H1 (cell line): ENCODE measurements at regions not wholly inside any gene's neighbourhood (a gene's known extent, or its start where the extent isn't known, plus 50 kb on each side); places are given as distances from the start of the nearest gene placed in this dataset.

Experiments
- CTCF ChIA-PET: fragments of 300-600 bp; sonication (Branson Sonifier 250); formaldehyde crosslinking; loops from one replicate; lab custom pipeline; 2021; ENCODE audit not compliant: partially characterized antibody; lab: Charles Lee
- POLR2A ChIA-PET: fragments of 300-600 bp; sonication (Branson Sonifier 250); formaldehyde crosslinking; loops from one replicate; lab custom pipeline; 2021; ENCODE audit warnings: inconsistent platforms; ENCODE audit not compliant: partially characterized antibody; lab: Charles Lee
- DNase-seq, 2 experiments: peaks; one replicate each; pipeline versions ENCODE4 v3.0.0 to v3.0.0-alpha.2; 2010 to 2022; ENCODE audit warnings: low spot score in 2 of 2, low read depth in 1 of 2, mixed read lengths in 1 of 2
- FAIRE-seq: peaks from 2 replicates; lab custom pipeline; 2011; peaks lifted over from hg19 to GRCh38; lab: Jason Lieb, UNC
- H2AFZ ChIP-seq: 2 replicates; pipeline ENCODE4 v1.8.1; 2012; ENCODE audit warnings: low read length, inconsistent platforms
- H2AK5ac ChIP-seq: 2 replicates; pipeline ENCODE4 v1.6.1; 2013; ENCODE audit warnings: low read depth, low read length
- H2BK120ac ChIP-seq: replicated peaks from 2 replicates; pipeline ENCODE3; 2013; ENCODE audit warnings: low read depth, low read length, inconsistent platforms
- H2BK12ac ChIP-seq: 2 replicates; pipeline ENCODE4 v1.6.1; 2013; ENCODE audit warnings: low read depth, low read length
- H2BK15ac ChIP-seq: 2 replicates; pipeline ENCODE4 v1.6.1; 2013; ENCODE audit warnings: low read length
- H2BK20ac ChIP-seq: 2 replicates; pipeline ENCODE4 v1.6.1; 2013; ENCODE audit warnings: low read length
- H2BK5ac ChIP-seq: 2 replicates; pipeline ENCODE4 v1.6.1; 2013; ENCODE audit warnings: low read depth, low read length
- H3K14ac ChIP-seq: 2 replicates; pipeline ENCODE4 v1.6.1; 2013; ENCODE audit warnings: inconsistent platforms; ENCODE audit not compliant: insufficient read length
- H3K18ac ChIP-seq: 2 replicates; pipeline ENCODE4 v1.6.1; 2013; ENCODE audit warnings: low read length; ENCODE audit errors: extremely low read depth
- H3K23ac ChIP-seq: 2 replicates; pipeline ENCODE4 v1.6.1; 2013; ENCODE audit warnings: inconsistent platforms; ENCODE audit not compliant: insufficient read length
- H3K23me2 ChIP-seq: 2 replicates; pipeline ENCODE4 v1.6.1; 2013; ENCODE audit warnings: low read depth, low read length
- H3K27ac ChIP-seq: 2 replicates; pipeline ENCODE4 v1.6.1; 2011; ENCODE audit warnings: low read depth, low read length, inconsistent platforms
- H3K27me3 ChIP-seq, 4 experiments: replicated peaks in 1 of 4; 1 replicate in 1 of 4; 2 replicates in 3 of 4; pipeline versions ENCODE4 v1.6.1 to v1.8.1; 2011 to 2013; ENCODE audit warnings: low read length in 3 of 4, mild to moderate bottlenecking in 3 of 4, inconsistent platforms in 2 of 4, mixed read lengths in 2 of 4, moderate library complexity in 1 of 4; ENCODE audit not compliant: control insufficient read depth in 3 of 4, insufficient read depth in 3 of 4; ENCODE audit errors: extremely low read depth in 1 of 4
- H3K36me3 ChIP-seq, 4 experiments: 2 replicates each; pipeline versions ENCODE4 v1.6.1 to v1.8.1; 2011 to 2013; ENCODE audit warnings: mild to moderate bottlenecking in 4 of 4, low read length in 3 of 4, moderate library complexity in 2 of 4, control low read depth in 1 of 4, inconsistent platforms in 1 of 4; ENCODE audit not compliant: insufficient read depth in 4 of 4, control insufficient read depth in 2 of 4
- H3K4ac ChIP-seq: replicated peaks from 2 replicates; pipeline ENCODE3; 2013; ENCODE audit warnings: low read length, low read depth, mixed read lengths, inconsistent platforms; ENCODE audit not compliant: insufficient read length
- H3K4me1 ChIP-seq, 4 experiments: replicated peaks in 1 of 4; 1 replicate in 1 of 4; 2 replicates in 3 of 4; pipeline versions ENCODE4 v1.6.1 to v1.8.1; 2011 to 2013; ENCODE audit warnings: low read length in 3 of 4, inconsistent platforms in 2 of 4, mixed read lengths in 1 of 4; ENCODE audit not compliant: insufficient read depth in 4 of 4, control insufficient read depth in 3 of 4
- H3K4me2 ChIP-seq, 2 experiments: 2 replicates each; pipeline versions ENCODE4 v1.6.1 to v1.8.1; 2011 to 2013; ENCODE audit warnings: low read depth in 2 of 2, low read length in 2 of 2, control low read depth in 1 of 2, inconsistent platforms in 1 of 2, mild to moderate bottlenecking in 1 of 2; ENCODE audit not compliant: insufficient read depth in 1 of 2
- H3K4me3 ChIP-seq, 4 experiments: fragments of 200-600, 300-600 bp in 1 of 4; sonication (generic), shearing (Covaris generic), sonication (Bioruptor Twin) in 1 of 4; 2 replicates each; pipeline versions ENCODE4 v1.5.1 to v1.8.1; 2011 to 2016; ENCODE audit warnings: low read length in 4 of 4, low read depth in 3 of 4, control low read depth in 2 of 4, inconsistent platforms in 2 of 4, mild to moderate bottlenecking in 2 of 4, mixed read lengths in 1 of 4, moderate library complexity in 1 of 4; ENCODE audit not compliant: insufficient read depth in 2 of 4; ENCODE audit errors: extremely low read depth in 1 of 4
- H3K56ac ChIP-seq: replicated peaks from 2 replicates; pipeline ENCODE3; 2013; ENCODE audit warnings: low read depth, mild to moderate bottlenecking, mixed read lengths, low read length, inconsistent platforms; ENCODE audit not compliant: insufficient read length
- H3K79me1 ChIP-seq: 2 replicates; pipeline ENCODE4 v1.6.1; 2013; ENCODE audit warnings: low read depth, low read length, control low read depth
- H3K79me2 ChIP-seq, 2 experiments: 2 replicates each; pipeline versions ENCODE4 v1.6.1 to v1.8.1; 2012 to 2013; ENCODE audit warnings: low read length in 2 of 2, mild to moderate bottlenecking in 2 of 2, inconsistent platforms in 1 of 2; ENCODE audit not compliant: insufficient read depth in 2 of 2, control insufficient read depth in 1 of 2
- H3K9ac ChIP-seq, 4 experiments: replicated peaks in 1 of 4; 1 replicate in 1 of 4; 2 replicates in 3 of 4; pipeline versions ENCODE4 v1.6.1 to v1.8.1; 2011 to 2013; ENCODE audit warnings: low read depth in 3 of 4, low read length in 3 of 4, control low read depth in 2 of 4, mild to moderate bottlenecking in 2 of 4, moderate library complexity in 2 of 4, inconsistent platforms in 1 of 4; ENCODE audit errors: extremely low read depth in 1 of 4
- H3K9me3 ChIP-seq, 2 experiments: 2 replicates each; pipeline versions ENCODE4 v1.6.1 to v1.8.1; 2012 to 2013; ENCODE audit warnings: mild to moderate bottlenecking in 2 of 2, moderate library complexity in 2 of 2, control low read depth in 1 of 2, inconsistent platforms in 1 of 2, low read depth in 1 of 2, low read length in 1 of 2, mixed read lengths in 1 of 2; ENCODE audit not compliant: insufficient read depth in 2 of 2
- H4K20me1 ChIP-seq, 2 experiments: replicated peaks in 1 of 2; 2 replicates each; pipeline versions ENCODE3 to v1.8.1; 2011 to 2013; ENCODE audit warnings: inconsistent platforms in 2 of 2, low read length in 2 of 2, mild to moderate bottlenecking in 1 of 2; ENCODE audit not compliant: insufficient read depth in 2 of 2, control insufficient read depth in 1 of 2
- H4K5ac ChIP-seq: 2 replicates; pipeline ENCODE4 v1.6.1; 2013; ENCODE audit warnings: low read length, low read depth, mixed read lengths, inconsistent platforms; ENCODE audit not compliant: insufficient read length
- H4K8ac ChIP-seq: 2 replicates; pipeline ENCODE4 v1.8.0; 2013; ENCODE audit warnings: mild to moderate bottlenecking, moderate library complexity, low read length, inconsistent platforms; ENCODE audit not compliant: insufficient read depth; ENCODE audit errors: extremely low read depth
- H4K91ac ChIP-seq: replicated peaks from 2 replicates; pipeline ENCODE3; 2013; ENCODE audit warnings: low read length, mixed read lengths, inconsistent platforms; ENCODE audit not compliant: insufficient read length
- ASH2L ChIP-seq: fragments of 200-600, 300-600 bp; sonication (generic); IDR thresholded peaks from one replicate; pipeline ENCODE4 v1.7.1; 2017; ENCODE audit warnings: low read length
- BCL11A ChIP-seq, 2 experiments: IDR thresholded peaks; one replicate each; pipeline ENCODE4 v1.6.1; 2011; ENCODE audit warnings: low read depth in 2 of 2, low read length in 2 of 2, mild to moderate bottlenecking in 2 of 2
- BRCA1 ChIP-seq: IDR thresholded peaks from 2 replicates; pipeline ENCODE4 v1.6.1; 2012; ENCODE audit warnings: low read depth, low read length, improper control_type of control experiment
- EP300 ChIP-seq, 2 experiments: IDR thresholded peaks; 1 replicate in 1 of 2; 2 replicates in 1 of 2; pipeline ENCODE4 v1.6.1; 2011 to 2012; ENCODE audit warnings: low read depth in 2 of 2, low read length in 2 of 2, mild to moderate bottlenecking in 2 of 2, borderline replicate concordance in 1 of 2, inconsistent platforms in 1 of 2, moderate library complexity in 1 of 2
- GTF2F1 ChIP-seq: IDR thresholded peaks from 2 replicates; pipeline ENCODE4 v1.6.1; 2012; ENCODE audit warnings: low read depth, low read length, improper control_type of control experiment, borderline replicate concordance
- HDAC2 ChIP-seq, 2 experiments: fragments of 300-600 bp in 1 of 2; sonication (generic) in 1 of 2; IDR thresholded peaks; 2 replicates each; pipeline ENCODE4 v1.6.1; 2011 to 2012; ENCODE audit warnings: low read depth in 2 of 2, low read length in 2 of 2, mild to moderate bottlenecking in 2 of 2, moderate library complexity in 2 of 2, borderline replicate concordance in 1 of 2, inconsistent platforms in 1 of 2
- HDAC6 ChIP-seq: IDR thresholded peaks from one replicate; pipeline ENCODE4 v1.7.1; 2012; ENCODE audit warnings: low read depth, mild to moderate bottlenecking, inconsistent platforms, low read length, moderate library complexity
- KDM4A ChIP-seq: IDR thresholded peaks from one replicate; pipeline ENCODE4 v1.7.1; 2012; ENCODE audit warnings: low read depth, mild to moderate bottlenecking, moderate library complexity, low read length, inconsistent platforms; ENCODE audit not compliant: severe bottlenecking
- RBBP5 ChIP-seq: IDR thresholded peaks from 2 replicates; pipeline ENCODE4 v1.7.1; 2012; ENCODE audit warnings: low read depth, mild to moderate bottlenecking, inconsistent platforms, low read length, moderate library complexity, borderline replicate concordance
- RXRA ChIP-seq: IDR thresholded peaks from 2 replicates; pipeline ENCODE4 v1.6.1; 2011; ENCODE audit warnings: low read depth, mild to moderate bottlenecking, low read length, moderate library complexity; ENCODE audit not compliant: insufficient read depth
- SAP30 ChIP-seq: fragments of 300-600 bp; sonication (generic); IDR thresholded peaks from 2 replicates; pipeline ENCODE4 v1.7.1; 2012; ENCODE audit warnings: low read length, moderate library complexity, mild to moderate bottlenecking, inconsistent platforms; ENCODE audit not compliant: insufficient read depth, insufficient replicate concordance
- SRF ChIP-seq: IDR thresholded peaks from 2 replicates; pipeline ENCODE4 v1.6.1; 2011; ENCODE audit warnings: mild to moderate bottlenecking, low read depth, low read length, moderate library complexity
- WGBS, 2 experiments: shearing (Covaris generic) in 1 of 2; methylation state at CpG; one replicate each; pipeline versions ENCODE4 v1.1.6 to v1.1.7; 2013 to 2015; ENCODE audit warnings: low lambda C conversion rate in 2 of 2, mixed read lengths in 2 of 2, inconsistent platforms in 1 of 2, low coverage in 1 of 2, missing lambda C conversion rate in 1 of 2; ENCODE audit not compliant: insufficient replicate concordance in 2 of 2, insufficient coverage in 1 of 2, insufficient read length in 1 of 2; ENCODE audit errors: extremely low coverage in 1 of 2, missing lambda C conversion rate in 1 of 2; 5-methylcytosine and 5-hydroxymethylcytosine counted together

DNA sequence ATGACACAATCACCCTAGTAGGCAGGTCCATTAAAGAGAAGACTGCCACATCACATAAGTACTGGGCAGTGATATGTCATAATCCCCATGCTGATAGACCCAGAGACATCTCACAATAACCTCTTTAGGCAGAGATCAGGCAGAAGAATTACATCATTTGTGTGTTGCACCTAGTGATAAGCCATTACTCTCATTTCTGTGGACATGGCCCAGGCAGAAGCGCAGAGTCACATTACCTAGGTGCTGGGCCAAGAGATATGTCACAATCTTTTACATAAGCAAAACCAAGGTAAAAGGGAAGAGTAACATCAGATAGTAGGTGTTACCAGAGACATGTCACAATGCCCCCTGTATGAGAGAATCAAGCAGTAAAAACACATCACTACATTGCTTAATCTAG lies 71.9 kb downstream of the ZNF726 start:
- Histone ChIP-seq H3K79me1 (no peaks in the 10 kb centered on the region), H3K36me3 (no peaks in the 10 kb centered on the region), H2BK12ac (no peak overlapping the region), H3K23me2 (no peaks in the 10 kb centered on the region), H2BK20ac (no peak overlapping the region), H2AK5ac (no peak overlapping the region), H3K79me2 (no peaks in the 10 kb centered on the region), H3K14ac (no peak overlapping the region), H2BK120ac (no peak overlapping the region), H2BK15ac (no peak overlapping the region), H2BK5ac (no peak overlapping the region), H3K23ac (no peak overlapping the region), H3K4me3 (no peak overlapping the region), H4K20me1 (no peaks in the 10 kb centered on the region), H2AFZ (no peak overlapping the region), H3K27ac (no peak overlapping the region), H3K27me3 (no peaks in the 10 kb centered on the region), H3K4ac (no peak overlapping the region), H3K9ac (no peak overlapping the region), H3K56ac (no peak overlapping the region), H3K9me3 (peaks cover 76 to 86% of the 10 kb centered on the region in 2 experiments), H4K8ac (no peak overlapping the region), H3K4me1 (no peaks in the 10 kb centered on the region), H4K5ac (no peak overlapping the region), H4K91ac (no peak overlapping the region), H3K4me2 (no peak overlapping the region), H3K18ac (no peak overlapping the region)
- ChIA-PET POLR2A (no interaction called here), CTCF (no interaction called here)
- TF ChIP-seq SAP30 = no peak
- TF ChIP-seq RBBP5 = no peak
- no peak for TF ChIP-seq HDAC6
- TF ChIP-seq BCL11A (IDR thresholded peaks at IDR 0.05; ENCODE audit: low read depth in 2 of 2, low read length in 2 of 2) = no peak
- TF ChIP-seq ASH2L = no peak
- no peak for TF ChIP-seq GTF2F1
- no peak for TF ChIP-seq BRCA1
- no peak for TF ChIP-seq RXRA
- no peak for TF ChIP-seq EP300 (IDR thresholded peaks at IDR 0.05; ENCODE audit: borderline replicate concordance in 1 of 2, low read depth in 2 of 2, low read length in 2 of 2)
- no peak for TF ChIP-seq HDAC2 (IDR thresholded peaks at IDR 0.05; ENCODE audit: borderline replicate concordance in 1 of 2, low read depth in 2 of 2, low read length in 2 of 2)
- no peak for TF ChIP-seq KDM4A
- TF ChIP-seq SRF = no peak
- no peak for FAIRE-seq
- no peak for DNase-seq
- 100% methylated on average over 1 of the region's 1 CpG; no CpG with 5 or more reads in 1 of the 2 experiments for WGBS, 2 experiments
